ENCODE measurements at regions not wholly inside any gene's neighbourhood (a gene's known extent, or its start where the extent isn't known, plus 50 kb on each side); places are given as distances from the start of the nearest gene placed in this dataset.

- Histone ChIP-seq H3K4me3 (replicated peaks; ENCODE audit: insufficient read depth, low read length) (no peak overlapping the region), H3K27ac (replicated peaks) (no peak overlapping the region), H3K27me3 (ENCODE audit: insufficient read depth, poor library complexity, severe bottlenecking) (peaks cover 4% of the 10 kb centered on the region)
- no peak for TF ChIP-seq SPI1 (IDR thresholded peaks at IDR 0.05; ENCODE audit: borderline replicate concordance, low read depth)
- TF ChIP-seq POLR2AphosphoS5 (IDR thresholded peaks at IDR 0.05; ENCODE audit: low read depth), result no peak
- no peak for TF ChIP-seq CTCF (IDR thresholded peaks at IDR 0.05; ENCODE audit: insufficient read depth, low read length)
- no peak for TF ChIP-seq REST (IDR thresholded peaks at IDR 0.05; ENCODE audit: insufficient replicate concordance, low read depth)
- no peak for TF ChIP-seq GABPA (IDR thresholded peaks at IDR 0.05; ENCODE audit: low read depth)
- no peak for DNase-seq (ENCODE audit: low read depth in 1 of 2, low spot score in 1 of 2)
Observed at GRCh38 chr18:22113144-22113844, 56.1 kb upstream of the GATA6 start.

- Histone ChIP-seq H3K27ac (replicated peaks) (no peak overlapping the region), H3K27me3 (ENCODE audit: insufficient read depth, poor library complexity, severe bottlenecking) (peaks cover 4% of the 10 kb centered on the region), H3K4me3 (replicated peaks; ENCODE audit: insufficient read depth, low read length) (no peak overlapping the region)
- no peak for DNase-seq (ENCODE audit: low read depth in 1 of 2, low spot score in 1 of 2)
- TF ChIP-seq CTCF (IDR thresholded peaks at IDR 0.05; ENCODE audit: insufficient read depth, low read length), result no peak
- no peak for TF ChIP-seq SPI1 (IDR thresholded peaks at IDR 0.05; ENCODE audit: borderline replicate concordance, low read depth)
- TF ChIP-seq GABPA (IDR thresholded peaks at IDR 0.05; ENCODE audit: low read depth), result no peak
- no peak for TF ChIP-seq POLR2AphosphoS5 (IDR thresholded peaks at IDR 0.05; ENCODE audit: low read depth)
- no peak for TF ChIP-seq REST (IDR thresholded peaks at IDR 0.05; ENCODE audit: insufficient replicate concordance, low read depth)
Observed at GRCh38 chr18:22114526-22115321, 54.7 kb upstream of the GATA6 start.

GRCh38 chr18:22115573-22115972 lies 53.8 kb upstream of the GATA6 start:
- Histone ChIP-seq H3K27ac (replicated peaks) (no peak overlapping the region), H3K4me3 (replicated peaks; ENCODE audit: insufficient read depth, low read length) (no peak overlapping the region), H3K27me3 (ENCODE audit: insufficient read depth, poor library complexity, severe bottlenecking) (peaks cover 4% of the 10 kb centered on the region)
- no peak for DNase-seq (ENCODE audit: low read depth in 1 of 2, low spot score in 1 of 2)
- TF ChIP-seq SPI1 (IDR thresholded peaks at IDR 0.05; ENCODE audit: borderline replicate concordance, low read depth), result no peak
- no peak for TF ChIP-seq POLR2AphosphoS5 (IDR thresholded peaks at IDR 0.05; ENCODE audit: low read depth)
- no peak for TF ChIP-seq CTCF (IDR thresholded peaks at IDR 0.05; ENCODE audit: insufficient read depth, low read length)
- no peak for TF ChIP-seq GABPA (IDR thresholded peaks at IDR 0.05; ENCODE audit: low read depth)
- no peak for TF ChIP-seq REST (IDR thresholded peaks at IDR 0.05; ENCODE audit: insufficient replicate concordance, low read depth)

Measured in HL-60 (cell line).